Neural progenitor cell (in vitro differentiated cells): ENCODE measurements at regions not wholly inside any gene's neighbourhood (a gene's known extent, or its start where the extent isn't known, plus 50 kb on each side); places are given as distances from the start of the nearest gene placed in this dataset.

Experiments
- DNase-seq: peaks from one replicate; pipeline ENCODE4 v3.0.0-alpha.2; 2016; ENCODE audit warnings: low spot score
- H2AFZ ChIP-seq: fragments of 200-600 bp; sonication (generic); replicated peaks from 2 replicates; pipeline ENCODE4 v1.6.1; 2016; ENCODE audit warnings: antibody characterized with exemption
- H3F3A ChIP-seq: fragments of 200-600 bp; sonication (generic); 2 replicates; pipeline ENCODE4 v1.6.1; 2016; ENCODE audit warnings: antibody characterized with exemption, low read depth
- H3K27ac ChIP-seq: fragments of 200-600 bp; sonication (generic); 2 replicates; pipeline ENCODE4 v1.5.1; 2016; ENCODE audit warnings: mild to moderate bottlenecking
- H3K27me3 ChIP-seq: fragments of 200-600 bp; sonication (generic); 2 replicates; pipeline ENCODE4 v1.6.1; 2016; ENCODE audit warnings: mild to moderate bottlenecking, moderate library complexity
- H3K36me3 ChIP-seq: fragments of 200-600 bp; sonication (generic); 2 replicates; pipeline ENCODE4 v1.5.1; 2016
- H3K4me1 ChIP-seq: fragments of 200-600 bp; sonication (generic); 2 replicates; pipeline ENCODE4 v1.6.1; 2016; ENCODE audit warnings: mixed run types
- H3K4me2 ChIP-seq: fragments of 200-600 bp; sonication (generic); 2 replicates; pipeline ENCODE4 v1.6.1; 2016
- H3K4me3 ChIP-seq: fragments of 200-600 bp; sonication (generic); 2 replicates; pipeline ENCODE4 v1.5.1; 2016
- H3K79me2 ChIP-seq: fragments of 200-600 bp; sonication (generic); 2 replicates; pipeline ENCODE4 v1.6.1; 2016; ENCODE audit warnings: low read depth
- H3K9ac ChIP-seq: fragments of 200-600 bp; sonication (generic); 2 replicates; pipeline ENCODE4 v1.6.1; 2016
- H3K9me3 ChIP-seq: fragments of 200-600 bp; sonication (generic); 2 replicates; pipeline ENCODE4 v1.5.1; 2016; ENCODE audit warnings: low read depth
- H4K20me1 ChIP-seq: fragments of 200-600 bp; sonication (generic); 2 replicates; pipeline ENCODE4 v1.6.1; 2016; ENCODE audit warnings: low read depth
- H3K27ac Mint-ChIP-seq: 3 replicates; pipeline ENCODE4 v1.8.0; 2021; ENCODE audit warnings: mixed read lengths
- H3K27me3 Mint-ChIP-seq: 2 replicates; pipeline ENCODE4 v1.8.0; 2022; ENCODE audit warnings: low read depth, mild to moderate bottlenecking, inconsistent platforms, moderate library complexity, mixed read lengths; ENCODE audit not compliant: insufficient read depth
- H3K36me3 Mint-ChIP-seq: 3 replicates; pipeline ENCODE4 v1.8.0; 2021; ENCODE audit warnings: mixed read lengths
- H3K4me1 Mint-ChIP-seq: 3 replicates; pipeline ENCODE4 v1.8.0; 2021; ENCODE audit warnings: mixed read lengths
- H3K4me3 Mint-ChIP-seq: 3 replicates; pipeline ENCODE4 v1.8.0; 2021; ENCODE audit warnings: mild to moderate bottlenecking, moderate library complexity, mixed read lengths
- H3K9me3 Mint-ChIP-seq: 3 replicates; pipeline ENCODE4 v1.8.0; 2020; ENCODE audit warnings: mixed read lengths
- EZH2 ChIP-seq: fragments of 200-600 bp; sonication (generic); IDR thresholded peaks from 2 replicates; pipeline ENCODE4 v1.6.1; 2017; ENCODE audit warnings: antibody characterized with exemption, mild to moderate bottlenecking, moderate library complexity
- EZH2phosphoT487 ChIP-seq: fragments of 200-600 bp; sonication (generic); IDR thresholded peaks from 2 replicates; pipeline ENCODE4 v1.6.1; 2017; ENCODE audit warnings: antibody characterized with exemption
- TF ChIP-seq, protein P1 (sequence below): fragments of 200-600 bp; sonication (generic); IDR thresholded peaks from 2 replicates; pipeline ENCODE4 v1.5.1; 2017; ENCODE audit warnings: antibody characterized with exemption, mild to moderate bottlenecking

DNA sequence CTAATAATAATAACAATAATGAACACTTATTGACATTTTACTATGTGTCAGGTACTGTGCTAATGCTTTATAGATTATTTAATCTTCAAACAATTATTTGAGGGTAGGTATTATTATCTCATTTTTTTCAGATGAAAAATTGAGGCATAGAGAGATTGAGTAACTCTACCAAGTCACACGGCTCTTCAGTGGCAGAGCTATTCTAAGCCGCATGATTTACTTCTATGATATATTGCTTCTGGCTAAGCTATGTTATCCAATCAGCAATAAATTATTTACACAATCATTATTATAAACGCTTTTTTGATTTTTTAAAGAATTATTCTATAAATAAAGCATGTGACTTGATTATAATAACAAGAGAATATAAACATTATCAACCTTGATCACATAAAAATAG, 80.0 kb downstream of the TMEM30B start:
- Histone ChIP-seq H3K36me3 (no peaks in the 10 kb centered on the region), H3F3A (no peaks in the 10 kb centered on the region), H3K9ac (no peak overlapping the region), H2AFZ (no peak overlapping the region), H3K4me3 (no peak overlapping the region), H3K4me2 (no peak overlapping the region), H4K20me1 (no peaks in the 10 kb centered on the region), H3K27me3 (no peaks in the 10 kb centered on the region), H3K27ac (no peak overlapping the region), H3K4me1 (peaks cover 12% of the 10 kb centered on the region), H3K79me2 (no peaks in the 10 kb centered on the region), H3K9me3 (no peaks in the 10 kb centered on the region)
- no peaks in the 10 kb centered on the region for H3K9me3 Mint-ChIP-seq
- TF ChIP-seq, protein P1, sequence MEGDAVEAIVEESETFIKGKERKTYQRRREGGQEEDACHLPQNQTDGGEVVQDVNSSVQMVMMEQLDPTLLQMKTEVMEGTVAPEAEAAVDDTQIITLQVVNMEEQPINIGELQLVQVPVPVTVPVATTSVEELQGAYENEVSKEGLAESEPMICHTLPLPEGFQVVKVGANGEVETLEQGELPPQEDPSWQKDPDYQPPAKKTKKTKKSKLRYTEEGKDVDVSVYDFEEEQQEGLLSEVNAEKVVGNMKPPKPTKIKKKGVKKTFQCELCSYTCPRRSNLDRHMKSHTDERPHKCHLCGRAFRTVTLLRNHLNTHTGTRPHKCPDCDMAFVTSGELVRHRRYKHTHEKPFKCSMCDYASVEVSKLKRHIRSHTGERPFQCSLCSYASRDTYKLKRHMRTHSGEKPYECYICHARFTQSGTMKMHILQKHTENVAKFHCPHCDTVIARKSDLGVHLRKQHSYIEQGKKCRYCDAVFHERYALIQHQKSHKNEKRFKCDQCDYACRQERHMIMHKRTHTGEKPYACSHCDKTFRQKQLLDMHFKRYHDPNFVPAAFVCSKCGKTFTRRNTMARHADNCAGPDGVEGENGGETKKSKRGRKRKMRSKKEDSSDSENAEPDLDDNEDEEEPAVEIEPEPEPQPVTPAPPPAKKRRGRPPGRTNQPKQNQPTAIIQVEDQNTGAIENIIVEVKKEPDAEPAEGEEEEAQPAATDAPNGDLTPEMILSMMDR = no peak
- TF ChIP-seq EZH2 (no peak), EZH2phosphoT487 (no peak)
- H3K27ac Mint-ChIP-seq = no peak overlapping the region
- no peaks in the 10 kb centered on the region for H3K36me3 Mint-ChIP-seq
- H3K4me3 Mint-ChIP-seq = no peak overlapping the region
- no peak for DNase-seq
- peaks cover 10% of the 10 kb centered on the region for H3K4me1 Mint-ChIP-seq
- peaks cover 2% of the 10 kb centered on the region for H3K27me3 Mint-ChIP-seq

DNA sequence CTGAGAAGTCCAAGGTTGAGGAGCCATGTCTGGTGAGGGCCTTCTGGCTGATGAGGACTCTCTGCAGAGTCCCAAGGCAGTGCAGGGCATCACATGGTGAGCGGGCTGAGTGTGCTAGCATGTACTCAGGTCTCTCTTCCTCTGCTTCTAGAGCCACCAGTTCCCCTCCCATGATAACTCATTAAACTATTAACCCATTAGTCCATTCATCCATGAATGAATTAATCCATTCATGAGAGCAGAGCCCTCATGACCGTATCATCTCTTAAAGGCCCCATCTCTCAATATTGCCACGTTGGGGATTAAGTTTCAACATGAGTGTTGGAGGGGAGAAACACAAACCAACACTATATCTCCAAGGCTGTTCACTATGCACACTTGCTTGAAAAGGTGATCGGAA, 83.7 kb downstream of the TMEM30B start:
- Histone ChIP-seq H3K36me3 (no peaks in the 10 kb centered on the region), H3K79me2 (no peaks in the 10 kb centered on the region), H3K4me2 (no peak overlapping the region), H3K27ac (no peak overlapping the region), H3K4me3 (no peak overlapping the region), H3K9me3 (no peaks in the 10 kb centered on the region), H3K27me3 (no peaks in the 10 kb centered on the region), H4K20me1 (no peaks in the 10 kb centered on the region), H3F3A (no peaks in the 10 kb centered on the region), H3K9ac (no peak overlapping the region), H2AFZ (no peak overlapping the region), H3K4me1 (peaks cover 10% of the 10 kb centered on the region)
- no peak for DNase-seq
- Mint-ChIP-seq H3K9me3 (peaks cover 2% of the 10 kb centered on the region), H3K27ac (no peak overlapping the region), H3K4me1 (peaks cover 17% of the 10 kb centered on the region), H3K27me3 (no peaks in the 10 kb centered on the region), H3K36me3 (no peaks in the 10 kb centered on the region), H3K4me3 (no peak overlapping the region)
- TF ChIP-seq EZH2phosphoT487 (no peak), EZH2 (no peak)
- TF ChIP-seq, protein P1 = no peak

DNA sequence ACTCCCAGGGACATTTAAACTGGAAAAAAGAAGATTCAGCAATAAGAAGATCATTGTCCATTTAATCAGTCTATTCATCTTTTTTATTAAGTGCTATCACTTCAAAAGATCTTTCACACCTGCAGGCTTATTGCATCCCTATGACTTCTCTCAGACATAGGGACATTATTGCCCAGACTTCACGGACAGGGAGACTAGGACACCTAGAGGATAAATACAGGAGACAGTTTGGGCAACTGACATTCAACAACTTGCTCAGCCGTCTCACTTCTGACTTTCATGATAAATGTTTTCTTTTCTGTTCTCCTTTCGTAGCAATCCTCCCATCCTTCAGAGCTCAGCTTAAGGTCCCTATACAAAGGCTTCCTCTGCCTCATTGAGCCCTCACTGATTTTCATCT, 84.3 kb downstream of the TMEM30B start:
- Histone ChIP-seq H3K9me3 (no peaks in the 10 kb centered on the region), H3K79me2 (no peaks in the 10 kb centered on the region), H4K20me1 (no peaks in the 10 kb centered on the region), H3K27ac (no peak overlapping the region), H3K27me3 (no peaks in the 10 kb centered on the region), H3F3A (no peaks in the 10 kb centered on the region), H3K4me1 (peaks cover 4% of the 10 kb centered on the region), H3K4me2 (no peak overlapping the region), H3K4me3 (no peak overlapping the region), H2AFZ (no peak overlapping the region), H3K9ac (no peak overlapping the region), H3K36me3 (no peaks in the 10 kb centered on the region)
- H3K4me3 Mint-ChIP-seq = no peak overlapping the region
- no peak overlapping the region for H3K27ac Mint-ChIP-seq
- H3K9me3 Mint-ChIP-seq = peaks cover 2% of the 10 kb centered on the region
- TF ChIP-seq, protein P1 = no peak
- TF ChIP-seq EZH2 (no peak), EZH2phosphoT487 (no peak)
- peaks cover 17% of the 10 kb centered on the region for H3K4me1 Mint-ChIP-seq
- H3K27me3 Mint-ChIP-seq = no peaks in the 10 kb centered on the region
- no peak for DNase-seq
- H3K36me3 Mint-ChIP-seq = no peaks in the 10 kb centered on the region

DNA sequence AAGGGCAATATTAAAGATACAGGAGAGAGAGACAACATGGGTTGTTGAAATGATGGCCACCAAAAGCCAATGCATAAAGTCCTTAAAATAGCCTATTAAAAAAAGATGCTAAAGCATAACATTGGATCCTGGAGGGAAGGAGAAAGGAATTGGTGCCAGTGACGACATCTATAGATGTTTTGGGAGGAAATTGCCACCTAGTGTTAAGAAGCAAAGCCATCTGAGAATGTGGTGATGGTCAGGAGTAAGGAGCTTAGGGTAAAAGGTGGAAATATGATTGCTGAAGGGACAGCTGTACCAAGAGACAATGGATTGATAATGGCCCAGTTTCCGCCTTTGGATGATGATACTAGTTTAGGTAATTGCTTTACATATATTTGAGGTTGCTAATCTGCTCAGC, 85.1 kb downstream of the TMEM30B start:
- Histone ChIP-seq H3K4me1 (peaks cover 3% of the 10 kb centered on the region), H3K4me3 (no peak overlapping the region), H3F3A (no peaks in the 10 kb centered on the region), H3K36me3 (no peaks in the 10 kb centered on the region), H4K20me1 (no peaks in the 10 kb centered on the region), H3K27ac (no peak overlapping the region), H3K27me3 (no peaks in the 10 kb centered on the region), H2AFZ (no peak overlapping the region), H3K9me3 (no peaks in the 10 kb centered on the region), H3K4me2 (no peak overlapping the region), H3K79me2 (no peaks in the 10 kb centered on the region), H3K9ac (no peak overlapping the region)
- Mint-ChIP-seq H3K4me3 (no peak overlapping the region), H3K36me3 (no peaks in the 10 kb centered on the region), H3K9me3 (peaks cover 2% of the 10 kb centered on the region), H3K4me1 (peaks cover 17% of the 10 kb centered on the region), H3K27me3 (no peaks in the 10 kb centered on the region), H3K27ac (no peak overlapping the region)
- no peak for DNase-seq
- TF ChIP-seq EZH2 (no peak), EZH2phosphoT487 (no peak)
- TF ChIP-seq, protein P1 = no peak
